A549 (cell line): ENCODE measurements at regions not wholly inside any gene's neighbourhood (a gene's known extent, or its start where the extent isn't known, plus 50 kb on each side); places are given as distances from the start of the nearest gene placed in this dataset.

Source experiments
- CEBPB ChIP-seq, 2 experiments: fragments of >200 bp in 1 of 2; sonication (Bioruptor Twin) in 1 of 2; formaldehyde crosslinking in 1 of 2; IDR thresholded peaks; 2 replicates each; pipeline ENCODE4 v1.6.1; 2012 to 2016
- CTCF ChIP-seq: fragments of >200 bp; sonication (Bioruptor Twin); formaldehyde crosslinking; IDR thresholded peaks from 3 replicates; pipeline ENCODE4 v1.5.1; 2016
- EP300 ChIP-seq, 2 experiments: fragments of >200 bp; sonication (Bioruptor Twin); formaldehyde crosslinking; IDR thresholded peaks; 2 replicates in 1 of 2; 3 replicates in 1 of 2; pipeline ENCODE4 v1.6.1; 2016 to 2017
- FOSL2 ChIP-seq, 2 experiments: fragments of 450-650 bp in 1 of 2; fragments of >200 bp in 1 of 2; sonication (Bioruptor Twin) in 1 of 2; formaldehyde crosslinking; IDR thresholded peaks; 2 replicates each; pipeline versions ENCODE4 v1.5.0 to v1.6.1; 2016 to 2020; ENCODE audit warnings: mild to moderate bottlenecking in 1 of 2, moderate library complexity in 1 of 2
- HMGXB4 ChIP-seq: fragments of 250-450 bp; sonication (Bioruptor Pico); IDR thresholded peaks from 2 replicates; pipeline ENCODE4 v1.5.0; 2021; ENCODE audit warnings: mild to moderate bottlenecking, moderate library complexity, borderline replicate concordance
- MAZ ChIP-seq: fragments of 150-350 bp; IDR thresholded peaks from 2 replicates; pipeline ENCODE4 v1.6.1; 2014; ENCODE audit warnings: antibody characterized with exemption, low read depth, low read length, borderline replicate concordance
- POLR2A ChIP-seq: IDR thresholded peaks from 2 replicates; pipeline ENCODE4 v1.6.1; 2012; ENCODE audit warnings: mild to moderate bottlenecking, low read length
- RFX5 ChIP-seq: fragments of 450-650 bp; IDR thresholded peaks from 2 replicates; pipeline ENCODE4 v1.7.1; 2014; ENCODE audit warnings: antibody characterized with exemption, mild to moderate bottlenecking, moderate library complexity
- RNF2 ChIP-seq: fragments of 200-600 bp; sonication (generic); IDR thresholded peaks from 2 replicates; pipeline ENCODE4 v1.6.1; 2016; ENCODE audit warnings: low read depth, mild to moderate bottlenecking, antibody characterized with exemption, moderate library complexity, borderline replicate concordance
- SMC3 ChIP-seq: fragments of >200 bp; sonication (Bioruptor Twin); formaldehyde crosslinking; IDR thresholded peaks from 3 replicates; pipeline ENCODE4 v1.6.1; 2018; ENCODE audit warnings: inconsistent platforms
- SREBF2 ChIP-seq: fragments of 450-650 bp; IDR thresholded peaks from 2 replicates; pipeline ENCODE4 v1.6.1; 2014; ENCODE audit warnings: mild to moderate bottlenecking, moderate library complexity
- TFCP2L1 ChIP-seq: fragments of 250-450 bp; sonication (Bioruptor Pico); IDR thresholded peaks from 2 replicates; pipeline ENCODE4 v1.5.0; 2021; ENCODE audit warnings: mild to moderate bottlenecking

GRCh38 chr5:74212336-74212735 is 428.2 kb downstream of the ENC1 start:
- TF ChIP-seq RFX5 (no peak), POLR2A (no peak), MAZ (no peak), SMC3 (0 out of 3 replicates have a peak, but pooled peaks have one; percentile 14), CTCF (peak; percentile 25; the same call in 2 of the 3 replicates), HMGXB4 (CRISPR knock-in tag) (no peak), FOSL2 (IDR thresholded peaks at IDR 0.05) (no peak), FOSL2 (CRISPR knock-in tag; IDR thresholded peaks at IDR 0.05) (no peak), SREBF2 (no peak), RNF2 (no peak), EP300 (IDR thresholded peaks at IDR 0.05) (no peak), CEBPB (IDR thresholded peaks at IDR 0.05) (no peak), TFCP2L1 (CRISPR knock-in tag) (no peak)
